ENCODE measurements at regions not wholly inside any gene's neighbourhood (a gene's known extent, or its start where the extent isn't known, plus 50 kb on each side); places are given as distances from the start of the nearest gene placed in this dataset.
"Not testable (repeated sequence)": the region's sequence is repeated elsewhere in the genome, so short reads cannot be mapped to it uniquely, and the experiment has no call there.

DNA sequence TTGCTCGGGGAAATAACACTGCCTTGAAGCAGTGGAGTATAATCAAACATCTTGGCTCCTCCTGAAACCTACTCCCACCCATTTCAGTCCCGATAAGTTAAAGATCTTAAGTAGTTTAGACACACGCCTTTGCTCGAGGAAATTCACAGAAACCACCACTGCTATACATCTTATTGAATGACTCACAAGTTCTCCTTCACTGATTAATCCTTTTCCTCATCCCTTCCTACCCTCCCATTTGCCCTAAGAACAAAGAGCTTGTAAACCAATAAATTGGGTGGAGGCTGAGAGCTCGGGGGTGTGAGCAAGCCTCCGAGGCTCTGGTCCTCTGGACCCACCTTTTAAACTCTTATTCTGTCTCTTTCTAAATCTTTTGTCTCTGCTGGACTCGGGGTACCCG is 86.5 kb downstream of the XCL2 start:
- CTCF ChIA-PET (ENCODE audit: unreplicated experiment); H3K9me3 ChIP-seq (ENCODE audit: low read length); H3K4me3 ChIP-seq (ENCODE audit: low read depth, low read length, poor library complexity, severe bottlenecking); H3K27ac ChIP-seq (ENCODE audit: low read depth, low read length, poor library complexity, severe bottlenecking); H3K4me2 ChIP-seq (ENCODE audit: low read length); H4K20me1 ChIP-seq (ENCODE audit: insufficient read depth, low read length); DNase-seq (ENCODE audit: low spot score); intact Hi-C loops (cut with micrococcal nuclease; ENCODE audit: unreplicated experiment); H3K79me2 ChIP-seq (ENCODE audit: insufficient read depth, low read depth, low read length); BruUV-seq (replicated peaks); H3K36me3 ChIP-seq (ENCODE audit: insufficient read depth, low read length); H3K9me2 ChIP-seq (ENCODE audit: insufficient read depth, low read length); H2AFZ ChIP-seq (ENCODE audit: low read length); H3K4me1 ChIP-seq (ENCODE audit: insufficient read depth, low read length, poor library complexity, severe bottlenecking): not testable (repeated sequence)
- POLR2A ChIA-PET = interaction anchor here (0.7 kb wide), 1 partner anchor 624 kb away, joined by 3 read pairs; no protein-coding TSS in a partner anchor

DNA sequence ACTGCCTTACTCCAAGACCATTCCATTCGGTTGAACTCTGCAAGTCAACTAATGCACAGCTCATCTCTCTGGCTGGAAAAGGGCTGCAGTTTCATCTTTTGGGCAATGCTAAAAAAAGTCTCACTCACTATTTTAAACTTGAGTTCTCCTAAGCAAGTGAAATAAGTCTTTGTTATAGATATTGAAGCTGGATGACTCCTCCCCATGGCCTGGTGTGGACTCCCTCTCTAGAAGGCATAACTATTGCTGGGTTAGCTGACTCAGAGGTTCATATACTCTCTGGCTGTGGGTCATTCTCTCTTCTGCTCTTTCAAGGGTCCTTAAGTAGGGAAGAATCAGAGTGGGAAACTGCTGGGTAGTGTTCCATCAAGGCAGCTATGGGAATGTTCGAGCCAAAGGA is 88.0 kb downstream of the XCL2 start:
- Histone ChIP-seq H3K36me3 (ENCODE audit: insufficient read depth, low read length) (no peaks in the 10 kb centered on the region), H3K9me3 (ENCODE audit: low read length) (no peaks in the 10 kb centered on the region), H4K20me1 (ENCODE audit: insufficient read depth, low read length) (no peaks in the 10 kb centered on the region), H3K4me1 (ENCODE audit: insufficient read depth, low read length, poor library complexity, severe bottlenecking) (no peaks in the 10 kb centered on the region), H3K4me2 (ENCODE audit: low read length) (no peak overlapping the region), H2AFZ (ENCODE audit: low read length) (no peak overlapping the region), H3K9me2 (ENCODE audit: insufficient read depth, low read length) (no peaks in the 10 kb centered on the region), H3K27ac (ENCODE audit: low read depth, low read length, poor library complexity, severe bottlenecking) (no peak overlapping the region), H3K79me2 (ENCODE audit: insufficient read depth, low read depth, low read length) (no peaks in the 10 kb centered on the region), H3K4me3 (ENCODE audit: low read depth, low read length, poor library complexity, severe bottlenecking) (no peak overlapping the region)
- ChIA-PET POLR2A (no interaction called here), CTCF (ENCODE audit: unreplicated experiment) (no interaction called here)
- BruUV-seq (replicated peaks) = no TSS peak
- TF ChIP-seq, protein P1, sequence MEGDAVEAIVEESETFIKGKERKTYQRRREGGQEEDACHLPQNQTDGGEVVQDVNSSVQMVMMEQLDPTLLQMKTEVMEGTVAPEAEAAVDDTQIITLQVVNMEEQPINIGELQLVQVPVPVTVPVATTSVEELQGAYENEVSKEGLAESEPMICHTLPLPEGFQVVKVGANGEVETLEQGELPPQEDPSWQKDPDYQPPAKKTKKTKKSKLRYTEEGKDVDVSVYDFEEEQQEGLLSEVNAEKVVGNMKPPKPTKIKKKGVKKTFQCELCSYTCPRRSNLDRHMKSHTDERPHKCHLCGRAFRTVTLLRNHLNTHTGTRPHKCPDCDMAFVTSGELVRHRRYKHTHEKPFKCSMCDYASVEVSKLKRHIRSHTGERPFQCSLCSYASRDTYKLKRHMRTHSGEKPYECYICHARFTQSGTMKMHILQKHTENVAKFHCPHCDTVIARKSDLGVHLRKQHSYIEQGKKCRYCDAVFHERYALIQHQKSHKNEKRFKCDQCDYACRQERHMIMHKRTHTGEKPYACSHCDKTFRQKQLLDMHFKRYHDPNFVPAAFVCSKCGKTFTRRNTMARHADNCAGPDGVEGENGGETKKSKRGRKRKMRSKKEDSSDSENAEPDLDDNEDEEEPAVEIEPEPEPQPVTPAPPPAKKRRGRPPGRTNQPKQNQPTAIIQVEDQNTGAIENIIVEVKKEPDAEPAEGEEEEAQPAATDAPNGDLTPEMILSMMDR (conservative IDR thresholded peaks at IDR 0.05; ENCODE audit: low read length) = no peak
- no peak for TF ChIP-seq EZH2phosphoT487 (IDR thresholded peaks at IDR 0.05; ENCODE audit: borderline replicate concordance, low read depth, low read length)
- no peak for DNase-seq (ENCODE audit: low spot score)
- intact Hi-C loops (cut with micrococcal nuclease; ENCODE audit: unreplicated experiment) = no loop called here

DNA sequence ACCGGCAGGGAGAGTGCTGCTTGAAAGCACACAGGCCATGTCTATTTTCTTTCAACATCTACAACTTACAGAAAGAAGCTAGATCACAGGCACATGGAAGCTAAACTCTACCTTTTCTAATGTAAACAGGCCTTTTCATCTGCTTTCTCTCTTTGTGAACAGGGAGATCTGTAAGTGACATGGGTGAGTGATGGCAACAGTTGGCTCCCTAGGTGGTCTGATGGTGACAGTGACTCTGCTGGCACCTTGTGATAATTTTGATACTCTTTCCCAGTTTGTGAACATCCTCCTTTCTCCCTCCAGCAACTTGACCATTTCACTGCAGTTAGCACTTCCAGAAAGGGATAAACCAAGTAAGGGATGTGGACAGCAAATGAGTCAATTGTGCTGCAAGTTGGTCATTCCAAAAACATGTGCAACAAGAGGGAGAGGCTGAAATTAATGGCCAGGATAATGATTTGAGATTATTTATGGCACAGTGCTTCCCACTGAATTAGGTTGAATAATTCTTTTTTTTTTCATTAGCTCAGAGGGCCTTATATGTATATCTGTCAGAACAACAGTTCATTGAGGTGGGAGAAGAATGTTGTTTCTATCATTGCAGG is 89.5 kb downstream of the XCL2 start:
- Histone ChIP-seq H3K36me3 (ENCODE audit: insufficient read depth, low read length) (no peaks in the 10 kb centered on the region), H3K4me1 (ENCODE audit: insufficient read depth, low read length, poor library complexity, severe bottlenecking) (no peaks in the 10 kb centered on the region), H4K20me1 (ENCODE audit: insufficient read depth, low read length) (no peaks in the 10 kb centered on the region), H3K9me3 (ENCODE audit: low read length) (no peaks in the 10 kb centered on the region), H2AFZ (ENCODE audit: low read length) (no peak overlapping the region), H3K4me2 (ENCODE audit: low read length) (no peak overlapping the region), H3K27ac (ENCODE audit: low read depth, low read length, poor library complexity, severe bottlenecking) (no peak overlapping the region), H3K79me2 (ENCODE audit: insufficient read depth, low read depth, low read length) (no peaks in the 10 kb centered on the region), H3K4me3 (ENCODE audit: low read depth, low read length, poor library complexity, severe bottlenecking) (no peak overlapping the region), H3K9me2 (ENCODE audit: insufficient read depth, low read length) (no peaks in the 10 kb centered on the region)
- CTCF ChIA-PET (ENCODE audit: unreplicated experiment) = no interaction called here
- TF ChIP-seq, protein P1 (conservative IDR thresholded peaks at IDR 0.05; ENCODE audit: low read length) = no peak
- TF ChIP-seq EZH2phosphoT487 (IDR thresholded peaks at IDR 0.05; ENCODE audit: borderline replicate concordance, low read depth, low read length) = no peak
- intact Hi-C loops (cut with micrococcal nuclease; ENCODE audit: unreplicated experiment) = no loop called here
- BruUV-seq (replicated peaks) = no TSS peak
- no peak for DNase-seq (ENCODE audit: low spot score)
- POLR2A ChIA-PET = no interaction called here

All from OCI-LY7 (cell line).